ENCODE measurements at regions not wholly inside any gene's neighbourhood (a gene's known extent, or its start where the extent isn't known, plus 50 kb on each side); places are given as distances from the start of the nearest gene placed in this dataset.

DNA sequence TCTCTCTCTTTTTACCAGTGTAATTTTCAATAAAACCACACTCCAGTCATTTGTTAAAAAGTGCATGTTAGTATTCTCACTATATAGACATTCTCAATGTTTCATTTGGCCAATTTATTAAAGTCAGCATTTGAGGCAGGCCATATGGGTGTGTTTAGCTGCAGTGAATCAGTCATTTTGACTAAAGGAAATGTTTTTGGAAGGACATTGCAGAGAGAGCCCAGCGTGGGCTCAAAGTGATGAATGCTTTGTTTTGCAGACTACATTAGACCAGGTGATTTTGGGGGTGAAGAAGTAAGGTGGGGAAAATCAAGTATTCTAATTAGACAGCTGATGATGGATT, 116.7 kb downstream of the POSTN start:
- Histone ChIP-seq H3K9me2 (ENCODE audit: low read depth, low read length) (no peaks in the 10 kb centered on the region), H3K4me2 (ENCODE audit: low read length) (no peak overlapping the region), H2AFZ (ENCODE audit: low read length) (no peak overlapping the region), H3K27me3 (ENCODE audit: insufficient read depth, low read length) (no peaks in the 10 kb centered on the region), H3K4me3 (ENCODE audit: low read depth, low read length, poor library complexity, severe bottlenecking) (no peak overlapping the region), H3F3A (ENCODE audit: insufficient read depth, low read length) (no peaks in the 10 kb centered on the region), H3K9me3 (ENCODE audit: low read length) (no peaks in the 10 kb centered on the region), H3K79me2 (ENCODE audit: insufficient read depth, low read length) (no peaks in the 10 kb centered on the region), H3K9ac (ENCODE audit: low read length) (no peak overlapping the region), H3K36me3 (ENCODE audit: insufficient read depth, low read length) (no peaks in the 10 kb centered on the region), H4K20me1 (ENCODE audit: insufficient read depth, low read length) (no peaks in the 10 kb centered on the region), H3K27ac (ENCODE audit: low read depth, low read length, poor library complexity, severe bottlenecking) (no peak overlapping the region), H3K4me1 (ENCODE audit: insufficient read depth, low read length, severe bottlenecking) (no peaks in the 10 kb centered on the region)
- TF ChIP-seq, protein P1, sequence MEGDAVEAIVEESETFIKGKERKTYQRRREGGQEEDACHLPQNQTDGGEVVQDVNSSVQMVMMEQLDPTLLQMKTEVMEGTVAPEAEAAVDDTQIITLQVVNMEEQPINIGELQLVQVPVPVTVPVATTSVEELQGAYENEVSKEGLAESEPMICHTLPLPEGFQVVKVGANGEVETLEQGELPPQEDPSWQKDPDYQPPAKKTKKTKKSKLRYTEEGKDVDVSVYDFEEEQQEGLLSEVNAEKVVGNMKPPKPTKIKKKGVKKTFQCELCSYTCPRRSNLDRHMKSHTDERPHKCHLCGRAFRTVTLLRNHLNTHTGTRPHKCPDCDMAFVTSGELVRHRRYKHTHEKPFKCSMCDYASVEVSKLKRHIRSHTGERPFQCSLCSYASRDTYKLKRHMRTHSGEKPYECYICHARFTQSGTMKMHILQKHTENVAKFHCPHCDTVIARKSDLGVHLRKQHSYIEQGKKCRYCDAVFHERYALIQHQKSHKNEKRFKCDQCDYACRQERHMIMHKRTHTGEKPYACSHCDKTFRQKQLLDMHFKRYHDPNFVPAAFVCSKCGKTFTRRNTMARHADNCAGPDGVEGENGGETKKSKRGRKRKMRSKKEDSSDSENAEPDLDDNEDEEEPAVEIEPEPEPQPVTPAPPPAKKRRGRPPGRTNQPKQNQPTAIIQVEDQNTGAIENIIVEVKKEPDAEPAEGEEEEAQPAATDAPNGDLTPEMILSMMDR (IDR thresholded peaks at IDR 0.05; ENCODE audit: low read length), result no peak
- TF ChIP-seq EZH2 (IDR thresholded peaks at IDR 0.05; ENCODE audit: borderline replicate concordance, low read length), result no peak

DNA sequence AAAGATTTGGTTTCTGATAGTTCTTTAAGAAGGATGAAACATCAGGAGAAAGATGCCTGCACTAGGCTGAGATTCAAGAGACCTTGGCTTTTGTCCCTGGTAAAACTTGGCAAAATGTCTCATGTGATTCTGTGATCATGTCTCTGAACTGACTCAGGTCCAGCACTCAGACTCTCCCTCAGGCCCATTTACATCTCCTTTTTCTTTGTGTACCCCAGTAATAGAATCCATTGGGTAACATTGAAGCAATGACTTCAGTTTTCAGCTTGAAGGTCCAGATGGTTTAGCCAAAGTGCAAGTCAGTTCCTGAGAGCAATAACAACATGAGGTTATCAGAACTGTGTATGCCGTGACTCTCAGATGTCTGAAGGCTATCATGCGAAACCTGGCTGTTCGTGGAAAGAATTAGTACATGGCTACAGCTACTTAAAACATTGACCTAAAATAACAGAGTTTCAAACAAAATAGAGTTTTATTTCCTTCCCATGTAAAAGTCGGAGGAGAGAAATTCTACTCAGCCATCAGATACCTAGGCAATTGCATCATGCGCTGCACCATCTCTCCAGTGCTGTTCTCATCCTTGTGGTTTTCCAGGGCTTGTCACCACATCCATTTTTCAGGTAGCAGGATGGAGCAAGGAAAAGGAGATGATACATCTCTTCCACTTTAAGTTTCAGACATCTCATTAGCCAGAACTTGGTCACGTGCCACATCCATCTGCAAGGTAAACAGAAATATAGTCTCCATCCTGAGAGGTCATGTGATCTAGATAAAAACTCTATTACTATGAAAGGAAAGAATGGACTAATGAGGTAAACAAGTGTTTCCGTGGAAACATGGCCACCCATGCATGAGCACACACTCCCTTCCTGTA, 117.3 kb downstream of the POSTN start:
- Histone ChIP-seq H3K4me3 (ENCODE audit: low read depth, low read length, poor library complexity, severe bottlenecking) (no peak overlapping the region), H3K9ac (ENCODE audit: low read length) (no peak overlapping the region), H2AFZ (ENCODE audit: low read length) (no peak overlapping the region), H3F3A (ENCODE audit: insufficient read depth, low read length) (no peaks in the 10 kb centered on the region), H3K36me3 (ENCODE audit: insufficient read depth, low read length) (no peaks in the 10 kb centered on the region), H4K20me1 (ENCODE audit: insufficient read depth, low read length) (no peaks in the 10 kb centered on the region), H3K27me3 (ENCODE audit: insufficient read depth, low read length) (no peaks in the 10 kb centered on the region), H3K9me3 (ENCODE audit: low read length) (no peaks in the 10 kb centered on the region), H3K79me2 (ENCODE audit: insufficient read depth, low read length) (no peaks in the 10 kb centered on the region), H3K27ac (ENCODE audit: low read depth, low read length, poor library complexity, severe bottlenecking) (no peak overlapping the region), H3K4me1 (ENCODE audit: insufficient read depth, low read length, severe bottlenecking) (no peaks in the 10 kb centered on the region), H3K4me2 (ENCODE audit: low read length) (no peak overlapping the region), H3K9me2 (ENCODE audit: low read depth, low read length) (no peaks in the 10 kb centered on the region)
- TF ChIP-seq EZH2 (IDR thresholded peaks at IDR 0.05; ENCODE audit: borderline replicate concordance, low read length), result no peak
- TF ChIP-seq, protein P1 (IDR thresholded peaks at IDR 0.05; ENCODE audit: low read length), result no peak

DNA sequence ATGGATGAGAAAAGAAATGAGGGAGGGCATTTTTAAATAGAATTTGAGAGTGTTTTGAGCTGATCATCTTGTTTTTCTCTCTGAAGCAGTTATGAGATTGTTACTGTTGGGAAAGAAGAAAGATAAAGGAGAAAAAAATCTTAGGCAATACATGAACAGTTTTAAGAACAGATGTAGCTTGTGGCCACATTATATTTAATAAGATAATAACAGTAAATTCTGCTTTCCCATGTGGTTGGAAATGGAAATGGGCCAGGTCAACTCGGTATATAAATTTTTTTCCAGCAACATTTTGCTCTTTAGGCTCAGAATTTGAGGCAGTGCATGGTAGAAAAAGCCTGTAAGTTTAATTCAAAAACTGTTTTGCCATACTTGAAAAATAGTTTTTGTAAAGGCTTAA, 118.7 kb downstream of the POSTN start:
- no peak overlapping the region for H3K4me3 ChIP-seq (ENCODE audit: low read depth, low read length, poor library complexity, severe bottlenecking)
- H3F3A ChIP-seq (ENCODE audit: insufficient read depth, low read length), result no peaks in the 10 kb centered on the region
- no peak overlapping the region for H3K4me2 ChIP-seq (ENCODE audit: low read length)
- no peaks in the 10 kb centered on the region for H3K36me3 ChIP-seq (ENCODE audit: insufficient read depth, low read length)
- no peaks in the 10 kb centered on the region for H3K79me2 ChIP-seq (ENCODE audit: insufficient read depth, low read length)
- H3K9ac ChIP-seq (ENCODE audit: low read length), result no peak overlapping the region
- no peak overlapping the region for H2AFZ ChIP-seq (ENCODE audit: low read length)
- no peak for TF ChIP-seq EZH2 (IDR thresholded peaks at IDR 0.05; ENCODE audit: borderline replicate concordance, low read length)
- TF ChIP-seq, protein P1 (IDR thresholded peaks at IDR 0.05; ENCODE audit: low read length), result no peak
- H3K27ac ChIP-seq (ENCODE audit: low read depth, low read length, poor library complexity, severe bottlenecking), result no peak overlapping the region
- H3K27me3 ChIP-seq (ENCODE audit: insufficient read depth, low read length), result no peaks in the 10 kb centered on the region
- H3K4me1 ChIP-seq (ENCODE audit: insufficient read depth, low read length, severe bottlenecking), result no peaks in the 10 kb centered on the region
- no peaks in the 10 kb centered on the region for H4K20me1 ChIP-seq (ENCODE audit: insufficient read depth, low read length)
- no peaks in the 10 kb centered on the region for H3K9me2 ChIP-seq (ENCODE audit: low read depth, low read length)
- no peaks in the 10 kb centered on the region for H3K9me3 ChIP-seq (ENCODE audit: low read length)
